ENCODE measurements at regions not wholly inside any gene's neighbourhood (a gene's known extent, or its start where the extent isn't known, plus 50 kb on each side); places are given as distances from the start of the nearest gene placed in this dataset.

- DNase-seq: no peak
Measured at GRCh38 chrX:40175511-40176350, 78.0 kb upstream of the BCOR start.

GRCh38 chrX:40174854-40175510 lies 77.2 kb upstream of the BCOR start:
- peak; percentile 87 for DNase-seq

- peak; percentile 79 for DNase-seq
Measured at GRCh38 chrX:40174001-40174853, 76.5 kb upstream of the BCOR start.

GRCh38 chrX:40173143-40174000 lies 75.6 kb upstream of the BCOR start:
- DNase-seq: peak; percentile 60

- peak; percentile 78 for DNase-seq
Measured at GRCh38 chrX:40172401-40173142, 74.8 kb upstream of the BCOR start.

GRCh38 chrX:40171513-40172400 lies 74.0 kb upstream of the BCOR start:
- DNase-seq: peak; percentile 71

GRCh38 chrX:40170830-40171512 lies 73.2 kb upstream of the BCOR start:
- peak; percentile 88 for DNase-seq

- DNase-seq: peak; percentile 93
Measured at GRCh38 chrX:40169193-40170101, 71.7 kb upstream of the BCOR start.

- DNase-seq: no peak
Measured at GRCh38 chrX:40168480-40169011, 70.8 kb upstream of the BCOR start.

GRCh38 chrX:40167850-40168479 lies 70.2 kb upstream of the BCOR start:
- DNase-seq: peak; percentile 83

GRCh38 chrX:40167233-40167849 lies 69.6 kb upstream of the BCOR start:
- DNase-seq: no peak

- DNase-seq: peak; percentile 85
Measured at GRCh38 chrX:40166582-40166981, 68.8 kb upstream of the BCOR start.

- DNase-seq: no peak
Measured at GRCh38 chrX:40165861-40166260, 68.1 kb upstream of the BCOR start.

- DNase-seq: no peak
Measured at GRCh38 chrX:40165206-40165605, 67.4 kb upstream of the BCOR start.

GRCh38 chrX:40164751-40165150 lies 67.0 kb upstream of the BCOR start:
- DNase-seq: no peak

- peak; percentile 73 for DNase-seq
Measured at GRCh38 chrX:40158036-40158706, 60.4 kb upstream of the BCOR start.

All from islet precursor cell (in vitro differentiated cells).